Tibial artery (tissue), 4 donors: ENCODE measurements at regions not wholly inside any gene's neighbourhood (a gene's known extent, or its start where the extent isn't known, plus 50 kb on each side); places are given as distances from the start of the nearest gene placed in this dataset.

ENCODE experiments used
- DNase-seq, 2 donors: peaks; one replicate each; pipeline ENCODE4 v3.0.0-alpha.2; 2019
- H3K27ac ChIP-seq, 2 donors: fragments of 200-600 bp; sonication (generic) in 1 of 2; 1 replicate in 1 of 2; 2 replicates in 1 of 2; pipeline ENCODE4 v1.5.1; 2018 to 2019; ENCODE audit warnings: mild to moderate bottlenecking in 1 of 2
- H3K27me3 ChIP-seq, 2 donors: fragments of 200-600 bp; sonication (generic) in 1 of 2; one replicate each; pipeline versions ENCODE4 v1.5.1 to v1.6.0; 2016 to 2019
- H3K36me3 ChIP-seq, 3 donors: fragments of 200-600 bp; sonication (generic) in 2 of 3; one replicate each; pipeline ENCODE4 v1.5.1; 2016 to 2019; ENCODE audit warnings: mild to moderate bottlenecking in 2 of 3
- H3K4me1 ChIP-seq, 4 donors: fragments of 200-600 bp; sonication (generic) in 2 of 4; 1 replicate in 3 of 4; 2 replicates in 1 of 4; pipeline ENCODE4 v1.5.1; 2016 to 2019
- H3K4me3 ChIP-seq, 2 donors: fragments of 200-600 bp; sonication (generic) in 1 of 2; 1 replicate in 1 of 2; 2 replicates in 1 of 2; pipeline ENCODE4 v1.5.1; 2018 to 2019; ENCODE audit warnings: mild to moderate bottlenecking in 2 of 2
- H3K9me3 ChIP-seq, 3 donors: fragments of 200-600 bp; sonication (generic) in 1 of 3; one replicate each; pipeline ENCODE4 v1.5.1; 2016 to 2019
- intact Hi-C: fragments of 100-400 bp; cut with DNase I; formaldehyde crosslinking; loops from one replicate; pipeline ENCODE4 v1.15.0; 2023; ENCODE audit warnings: low total_unique reads
- TF ChIP-seq, protein P1 (sequence below), 2 experiments: fragments of 200-600 bp in 1 of 2; fragments of 450-650 bp in 1 of 2; IDR thresholded peaks; one replicate each; pipeline ENCODE4 v1.5.1; 2017 to 2019; ENCODE audit warnings: antibody characterized with exemption in 2 of 2, mild to moderate bottlenecking in 1 of 2, moderate library complexity in 1 of 2

DNA sequence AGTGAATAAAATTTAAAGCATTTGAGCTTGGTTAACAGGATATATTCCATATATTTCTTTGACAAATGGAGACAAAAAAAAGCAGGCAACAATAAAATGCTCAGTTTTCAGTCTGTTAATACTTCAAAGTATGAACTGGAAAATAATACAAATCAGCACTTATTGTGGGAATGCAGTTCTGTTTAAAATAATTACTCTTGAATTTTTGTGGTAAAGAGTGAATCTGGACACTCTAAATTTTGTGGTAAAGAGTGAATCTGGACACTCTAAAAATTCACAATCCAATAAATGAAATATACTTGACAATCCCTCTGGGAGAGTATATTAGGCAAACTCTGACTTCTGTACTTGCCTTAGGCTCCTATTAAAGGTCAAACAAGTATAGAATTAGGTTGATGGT is 141.9 kb upstream of the RASA1 start:
- no peak for DNase-seq
- Histone ChIP-seq H3K27ac (no peak overlapping the region), H3K4me1 (peaks cover 0 to 19% (median 6%) of the 10 kb centered on the region in 4 donors), H3K36me3 (no peaks in the 10 kb centered on the region), H3K9me3 (no peaks in the 10 kb centered on the region), H3K4me3 (no peak overlapping the region), H3K27me3 (no peaks in the 10 kb centered on the region)
- TF ChIP-seq, protein P1, sequence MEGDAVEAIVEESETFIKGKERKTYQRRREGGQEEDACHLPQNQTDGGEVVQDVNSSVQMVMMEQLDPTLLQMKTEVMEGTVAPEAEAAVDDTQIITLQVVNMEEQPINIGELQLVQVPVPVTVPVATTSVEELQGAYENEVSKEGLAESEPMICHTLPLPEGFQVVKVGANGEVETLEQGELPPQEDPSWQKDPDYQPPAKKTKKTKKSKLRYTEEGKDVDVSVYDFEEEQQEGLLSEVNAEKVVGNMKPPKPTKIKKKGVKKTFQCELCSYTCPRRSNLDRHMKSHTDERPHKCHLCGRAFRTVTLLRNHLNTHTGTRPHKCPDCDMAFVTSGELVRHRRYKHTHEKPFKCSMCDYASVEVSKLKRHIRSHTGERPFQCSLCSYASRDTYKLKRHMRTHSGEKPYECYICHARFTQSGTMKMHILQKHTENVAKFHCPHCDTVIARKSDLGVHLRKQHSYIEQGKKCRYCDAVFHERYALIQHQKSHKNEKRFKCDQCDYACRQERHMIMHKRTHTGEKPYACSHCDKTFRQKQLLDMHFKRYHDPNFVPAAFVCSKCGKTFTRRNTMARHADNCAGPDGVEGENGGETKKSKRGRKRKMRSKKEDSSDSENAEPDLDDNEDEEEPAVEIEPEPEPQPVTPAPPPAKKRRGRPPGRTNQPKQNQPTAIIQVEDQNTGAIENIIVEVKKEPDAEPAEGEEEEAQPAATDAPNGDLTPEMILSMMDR (IDR thresholded peaks at IDR 0.05), result no peak
- intact Hi-C loops, result no loop called here

GRCh38 chr5:87126869-87127268 is 140.8 kb upstream of the RASA1 start:
- H3K27ac ChIP-seq, result no peak overlapping the region
- H3K4me1 ChIP-seq, result peaks cover 0 to 9% (median 2%) of the 10 kb centered on the region in 4 donors
- intact Hi-C loops, result no loop called here
- no peaks in the 10 kb centered on the region for H3K27me3 ChIP-seq
- no peaks in the 10 kb centered on the region for H3K36me3 ChIP-seq
- DNase-seq, result no peak
- no peaks in the 10 kb centered on the region for H3K9me3 ChIP-seq
- TF ChIP-seq, protein P1 (IDR thresholded peaks at IDR 0.05), result no peak
- H3K4me3 ChIP-seq, result no peak overlapping the region

DNA sequence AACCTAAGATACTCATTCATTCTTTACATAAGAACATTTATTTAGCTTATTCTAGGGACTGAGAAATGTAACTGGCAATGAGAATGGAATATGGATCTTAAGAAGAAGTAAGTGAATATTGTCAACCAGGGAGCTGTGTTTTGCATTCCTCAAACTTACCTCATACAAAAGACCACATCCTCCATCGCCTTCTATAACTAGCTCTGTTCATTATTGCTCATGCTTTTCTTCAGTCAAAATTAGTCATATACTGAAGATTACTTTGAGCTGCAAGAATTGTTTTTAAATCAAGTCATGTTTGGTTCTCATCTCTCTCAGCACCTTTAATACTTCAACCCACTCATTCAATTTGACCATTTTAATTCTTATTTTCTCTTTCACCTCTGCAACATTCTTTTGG is 140.3 kb upstream of the RASA1 start:
- no peak overlapping the region for H3K27ac ChIP-seq
- H3K27me3 ChIP-seq, result no peaks in the 10 kb centered on the region
- intact Hi-C loops, result no loop called here
- peaks cover 0 to 5% (median 0%) of the 10 kb centered on the region in 4 donors for H3K4me1 ChIP-seq
- no peak for DNase-seq
- TF ChIP-seq, protein P1 (IDR thresholded peaks at IDR 0.05), result no peak
- no peak overlapping the region for H3K4me3 ChIP-seq
- no peaks in the 10 kb centered on the region for H3K9me3 ChIP-seq
- no peaks in the 10 kb centered on the region for H3K36me3 ChIP-seq

DNA sequence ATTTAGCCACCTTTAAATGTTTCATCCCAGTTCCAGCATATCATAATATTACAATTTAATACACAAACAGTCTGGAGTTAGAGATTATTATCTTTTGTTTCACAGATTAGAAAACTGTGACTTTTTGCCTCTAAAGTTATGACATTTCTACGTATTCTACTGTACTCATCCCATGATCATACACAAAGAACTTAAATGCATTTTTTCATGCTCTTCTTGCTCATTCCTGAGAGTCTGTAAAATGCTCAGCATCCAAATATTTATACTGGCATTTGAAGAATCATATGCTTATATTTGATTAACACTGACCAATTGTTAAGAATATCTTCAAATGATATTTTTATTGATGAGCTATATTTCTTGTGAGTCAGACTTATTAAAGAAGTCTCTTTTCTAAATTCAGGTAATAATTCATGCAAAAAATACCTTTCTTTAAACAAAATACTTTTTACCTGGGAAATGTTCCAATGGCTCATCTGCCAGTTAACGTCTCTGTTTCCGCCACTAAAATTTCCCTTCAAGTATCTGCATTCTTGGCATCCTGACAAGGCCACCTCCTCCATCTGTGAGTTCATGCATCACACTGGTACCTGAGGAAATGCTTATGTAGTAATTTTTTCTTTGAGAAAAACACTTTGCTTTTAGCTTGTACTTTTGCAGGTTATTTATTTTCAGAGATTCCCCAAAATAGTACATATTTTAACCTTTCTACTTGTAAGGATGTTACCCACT is 139.6 kb upstream of the RASA1 start:
- DNase-seq, result no peak
- Histone ChIP-seq H3K36me3 (no peaks in the 10 kb centered on the region), H3K27me3 (no peaks in the 10 kb centered on the region), H3K27ac (no peak overlapping the region), H3K4me1 (peaks cover 0 to 5% (median 0%) of the 10 kb centered on the region in 4 donors), H3K9me3 (no peaks in the 10 kb centered on the region), H3K4me3 (no peak overlapping the region)
- TF ChIP-seq, protein P1 (IDR thresholded peaks at IDR 0.05), result no peak
- intact Hi-C loops, result no loop called here

DNA sequence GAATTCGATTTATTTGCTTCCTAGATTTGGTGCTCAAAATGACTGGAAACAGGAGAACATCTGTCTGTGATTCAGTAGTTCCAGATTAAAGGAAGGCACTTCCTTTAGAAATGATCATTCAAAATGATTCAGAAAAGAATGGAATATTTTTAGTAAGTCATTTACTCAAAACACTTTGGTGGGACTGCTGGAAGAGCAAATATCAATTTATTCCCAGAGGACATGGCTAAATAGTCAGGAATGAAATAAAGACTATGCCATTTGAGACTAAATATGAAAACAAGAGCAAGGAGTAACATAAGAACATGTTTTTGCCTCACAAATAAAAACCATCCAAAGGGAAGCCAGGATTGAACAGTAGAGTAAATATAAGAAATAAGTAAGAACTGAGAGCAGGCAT is 138.6 kb upstream of the RASA1 start:
- no peak for DNase-seq

More for the DNA sequence above, 138.6 kb upstream of the RASA1 start:
- intact Hi-C loops, result no loop called here
- H3K4me1 ChIP-seq, result peaks cover 0 to 5% (median 0%) of the 10 kb centered on the region in 4 donors
- no peaks in the 10 kb centered on the region for H3K27me3 ChIP-seq
- no peak overlapping the region for H3K27ac ChIP-seq
- H3K9me3 ChIP-seq, result no peaks in the 10 kb centered on the region
- H3K36me3 ChIP-seq, result no peaks in the 10 kb centered on the region
- H3K4me3 ChIP-seq, result no peak overlapping the region
- TF ChIP-seq, protein P1 (IDR thresholded peaks at IDR 0.05), result no peak
